Adrenal gland (tissue), 9 donors: ENCODE measurements at regions not wholly inside any gene's neighbourhood (a gene's known extent, or its start where the extent isn't known, plus 50 kb on each side); places are given as distances from the start of the nearest gene placed in this dataset.

ENCODE experiments used
- DNase-seq, 7 donors: peaks; one replicate each; pipeline ENCODE4 v3.0.0-alpha.2; 2019 to 2020
- H3K27ac ChIP-seq, 5 donors: fragments of 200-600 bp; sonication (generic) in 4 of 5; 1 replicate in 3 of 5; 2 replicates in 2 of 5; pipeline versions ENCODE4 v1.5.1 to v1.8.0; 2016 to 2020; ENCODE audit warnings: mild to moderate bottlenecking in 1 of 5
- H3K27me3 ChIP-seq: fragments of 200-600 bp; 2 replicates; pipeline ENCODE4 v1.8.0; 2021
- H3K36me3 ChIP-seq, 2 donors: fragments of 200-600 bp; replicated peaks in 1 of 2; 1 replicate in 1 of 2; 2 replicates in 1 of 2; pipeline versions ENCODE4 v1.5.1 to v1.8.0; 2018 to 2022
- H3K4me1 ChIP-seq, 2 donors: fragments of 200-600 bp; replicated peaks in 1 of 2; 1 replicate in 1 of 2; 2 replicates in 1 of 2; pipeline versions ENCODE4 v1.5.1 to v1.8.0; 2018 to 2021
- H3K4me3 ChIP-seq, 4 donors: fragments of 200-600 bp; sonication (generic) in 3 of 4; one replicate each; pipeline ENCODE4 v1.5.1; 2016 to 2018
- H3K9me3 ChIP-seq, 3 donors: fragments of 200-600 bp; sonication (generic) in 1 of 3; replicated peaks in 1 of 3; 1 replicate in 2 of 3; 2 replicates in 1 of 3; pipeline versions ENCODE4 v1.5.1 to v1.8.0; 2016 to 2021
- POLR2A ChIP-seq, 2 donors: fragments of 450-650 bp; IDR thresholded peaks; one replicate each; pipeline ENCODE4 v1.6.1; 2017; ENCODE audit warnings: antibody characterized with exemption in 2 of 2, mild to moderate bottlenecking in 2 of 2, moderate library complexity in 1 of 2
- WGBS, 4 donors: extraction: QIAGEN DNeasy Blood & Tissue Kit in 2 of 4; methylation state at CpG; one replicate each; pipeline versions ENCODE4 v1.1.5 to v1.1.7; 2013 to 2017; 5-methylcytosine and 5-hydroxymethylcytosine counted together
- intact Hi-C, 2 donors: fragments of 100-400 bp; cut with DNase I; formaldehyde crosslinking; loops; one replicate each; pipeline versions ENCODE4 v1.14.1 to v1.15.0; 2022 to 2023
- TF ChIP-seq, protein P1 (sequence below), 6 experiments: fragments of 450-650 bp in 4 of 6; fragments of 200-600 bp in 2 of 6; sonication (generic) in 1 of 6; IDR thresholded peaks; 1 replicate in 5 of 6; 2 replicates in 1 of 6; pipeline versions ENCODE4 v1.5.1 to v1.8.0; 2016 to 2021; ENCODE audit warnings: antibody characterized with exemption in 6 of 6, mild to moderate bottlenecking in 2 of 6, moderate library complexity in 1 of 6
- donor health status: healthy with polysubstance abuse.
- donor health status: Bipolar disorder and iron deficiency.
- donor health status: DM: yes; HTN: yes; CAD: no.
- donor health status: DM: no; HTN: no; CAD: no.
- donor health status: DM: no; HTN: no; CAD: no.

DNA sequence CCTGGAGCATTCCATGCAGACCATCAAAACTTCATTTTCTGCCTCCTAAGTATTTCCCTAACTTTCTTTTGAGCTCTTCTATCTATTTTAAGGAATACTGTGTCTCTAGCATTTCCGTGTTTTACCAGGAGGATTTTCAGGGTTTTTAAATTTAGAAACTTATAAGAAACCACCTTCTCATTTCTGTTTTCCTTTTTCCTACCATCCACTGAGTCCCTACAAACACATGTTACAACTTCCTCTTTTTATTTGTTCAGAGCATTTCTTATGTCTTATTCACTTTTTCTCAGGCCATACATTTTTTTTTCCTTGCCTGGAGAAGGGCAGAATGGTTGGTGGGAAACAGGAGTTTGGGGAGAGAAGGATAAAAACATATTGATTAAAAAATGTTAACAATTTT is 130.0 kb upstream of the BMP5 start:
- H3K9me3 ChIP-seq: no peaks in the 10 kb centered on the region
- intact Hi-C loops: no loop called here
- DNase-seq: no peak
- no peak for TF ChIP-seq POLR2A (IDR thresholded peaks at IDR 0.05)
- TF ChIP-seq, protein P1, sequence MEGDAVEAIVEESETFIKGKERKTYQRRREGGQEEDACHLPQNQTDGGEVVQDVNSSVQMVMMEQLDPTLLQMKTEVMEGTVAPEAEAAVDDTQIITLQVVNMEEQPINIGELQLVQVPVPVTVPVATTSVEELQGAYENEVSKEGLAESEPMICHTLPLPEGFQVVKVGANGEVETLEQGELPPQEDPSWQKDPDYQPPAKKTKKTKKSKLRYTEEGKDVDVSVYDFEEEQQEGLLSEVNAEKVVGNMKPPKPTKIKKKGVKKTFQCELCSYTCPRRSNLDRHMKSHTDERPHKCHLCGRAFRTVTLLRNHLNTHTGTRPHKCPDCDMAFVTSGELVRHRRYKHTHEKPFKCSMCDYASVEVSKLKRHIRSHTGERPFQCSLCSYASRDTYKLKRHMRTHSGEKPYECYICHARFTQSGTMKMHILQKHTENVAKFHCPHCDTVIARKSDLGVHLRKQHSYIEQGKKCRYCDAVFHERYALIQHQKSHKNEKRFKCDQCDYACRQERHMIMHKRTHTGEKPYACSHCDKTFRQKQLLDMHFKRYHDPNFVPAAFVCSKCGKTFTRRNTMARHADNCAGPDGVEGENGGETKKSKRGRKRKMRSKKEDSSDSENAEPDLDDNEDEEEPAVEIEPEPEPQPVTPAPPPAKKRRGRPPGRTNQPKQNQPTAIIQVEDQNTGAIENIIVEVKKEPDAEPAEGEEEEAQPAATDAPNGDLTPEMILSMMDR (IDR thresholded peaks at IDR 0.05): no peak
- H3K27me3 ChIP-seq: no peaks in the 10 kb centered on the region
- no peak overlapping the region for H3K27ac ChIP-seq
- WGBS, 4 donors: 41 to 61% (median 47%) methylated on average over 1 of the region's 1 CpG
- no peaks in the 10 kb centered on the region for H3K4me1 ChIP-seq
- no peak overlapping the region for H3K4me3 ChIP-seq
- H3K36me3 ChIP-seq: no peaks in the 10 kb centered on the region

DNA sequence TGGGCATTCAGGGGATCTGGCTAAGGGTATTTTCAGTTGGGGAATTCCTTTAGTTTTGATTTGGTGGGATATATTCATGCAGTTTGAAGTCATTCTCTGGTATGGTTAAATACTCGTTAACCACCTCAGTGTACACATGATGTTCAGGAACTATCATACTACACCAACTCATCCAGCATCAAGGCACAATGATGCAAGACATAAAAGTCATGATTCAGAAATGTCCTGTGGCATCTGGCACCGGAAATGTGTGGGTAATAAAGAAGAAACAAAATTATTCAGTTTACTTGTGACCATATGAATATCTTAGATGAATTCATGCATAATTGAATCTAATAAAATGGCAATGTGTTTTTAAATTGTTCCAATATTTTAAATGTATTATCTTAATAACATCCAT is 129.0 kb upstream of the BMP5 start:
- H3K36me3 ChIP-seq: no peaks in the 10 kb centered on the region
- H3K4me1 ChIP-seq: no peaks in the 10 kb centered on the region
- no peak for TF ChIP-seq POLR2A (IDR thresholded peaks at IDR 0.05)
- TF ChIP-seq, protein P1 (IDR thresholded peaks at IDR 0.05): no peak
- no peaks in the 10 kb centered on the region for H3K27me3 ChIP-seq
- H3K4me3 ChIP-seq: no peak overlapping the region
- intact Hi-C loops: no loop called here
- WGBS, 4 donors: 57 to 82% (median 68%) methylated on average over 2 of the region's 2 CpGs
- no peak for DNase-seq
- H3K27ac ChIP-seq: no peak overlapping the region
- no peaks in the 10 kb centered on the region for H3K9me3 ChIP-seq

DNA sequence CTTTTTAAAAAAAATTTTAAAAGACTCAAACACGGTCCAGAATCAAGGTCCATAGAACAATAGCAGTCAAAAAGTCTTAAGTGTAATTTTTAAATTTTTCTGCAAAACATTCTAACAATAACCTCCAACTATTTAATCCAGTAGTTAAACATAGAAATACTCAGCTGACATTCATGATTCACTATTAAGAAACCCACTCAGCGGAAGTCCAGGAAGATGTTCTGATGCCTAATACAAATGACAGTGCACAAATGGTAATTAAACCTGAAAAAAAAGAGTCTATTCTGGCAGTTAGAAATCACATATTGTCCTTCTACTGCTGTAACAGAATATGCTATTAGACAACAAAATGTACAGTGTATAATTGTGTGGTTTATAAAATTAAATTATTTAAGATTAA is 128.2 kb upstream of the BMP5 start:
- Histone ChIP-seq H3K27me3 (no peaks in the 10 kb centered on the region), H3K4me3 (no peak overlapping the region), H3K27ac (no peak overlapping the region), H3K9me3 (no peaks in the 10 kb centered on the region), H3K36me3 (no peaks in the 10 kb centered on the region), H3K4me1 (no peaks in the 10 kb centered on the region)
- TF ChIP-seq POLR2A (IDR thresholded peaks at IDR 0.05): no peak
- TF ChIP-seq, protein P1 (IDR thresholded peaks at IDR 0.05): no peak
- WGBS, 4 donors: 83 to 92% (median 89%) methylated on average over 2 of the region's 2 CpGs
- DNase-seq: no peak
- intact Hi-C loops: no loop called here

DNA sequence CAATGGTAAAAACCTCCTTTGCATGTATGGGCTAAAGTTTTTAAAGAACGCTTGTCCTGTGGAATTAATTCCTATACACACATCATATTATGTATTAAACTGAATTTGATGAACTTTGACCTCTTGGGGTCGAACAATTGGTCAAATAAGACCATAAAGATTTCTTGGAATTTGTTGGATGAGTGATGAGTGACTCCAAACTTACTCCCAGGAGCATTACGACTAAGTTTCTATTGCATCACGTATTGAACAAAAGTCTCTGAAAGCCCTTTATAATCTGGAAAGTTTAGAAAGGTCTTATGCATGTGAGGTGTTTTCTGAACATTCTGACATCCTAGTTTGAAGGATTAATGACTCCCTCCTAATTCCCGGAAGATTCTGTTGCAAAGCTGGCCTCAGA is 126.9 kb upstream of the BMP5 start:
- WGBS, 4 donors: 77 to 80% (median 77%) methylated on average over 5 of the region's 5 CpGs
- no peak overlapping the region for H3K27ac ChIP-seq
- H3K36me3 ChIP-seq: no peaks in the 10 kb centered on the region
- no peaks in the 10 kb centered on the region for H3K27me3 ChIP-seq
- intact Hi-C loops: no loop called here
- H3K9me3 ChIP-seq: no peaks in the 10 kb centered on the region
- no peak for DNase-seq
- no peak for TF ChIP-seq POLR2A (IDR thresholded peaks at IDR 0.05)
- TF ChIP-seq, protein P1 (IDR thresholded peaks at IDR 0.05): no peak
- no peak overlapping the region for H3K4me3 ChIP-seq
- no peaks in the 10 kb centered on the region for H3K4me1 ChIP-seq
